Vagina (tissue), 2 donors: ENCODE measurements at regions not wholly inside any gene's neighbourhood (a gene's known extent, or its start where the extent isn't known, plus 50 kb on each side); places are given as distances from the start of the nearest gene placed in this dataset.
A peak's percentile ranks its signal among the peaks of the same experiment; 100 is the strongest.

Experiments used
- DNase-seq, 2 donors: peaks; one replicate each; pipeline ENCODE4 v3.0.0-alpha.2; 2017; ENCODE audit errors: extremely low spot score in 2 of 2
- H3K27ac ChIP-seq: fragments of 200-600 bp; sonication (generic); one replicate; pipeline ENCODE4 v1.5.1; 2019
- H3K27me3 ChIP-seq: fragments of 200-600 bp; sonication (generic); one replicate; pipeline ENCODE4 v1.5.1; 2019
- H3K36me3 ChIP-seq, 2 donors: fragments of 200-600 bp; sonication (generic); one replicate each; pipeline ENCODE4 v1.5.1; 2017 to 2019
- H3K4me1 ChIP-seq: fragments of 200-600 bp; sonication (generic); one replicate; pipeline ENCODE4 v1.5.1; 2019
- H3K4me3 ChIP-seq, 2 donors: fragments of 200-600 bp; sonication (generic); 1 replicate in 1 of 2; 2 replicates in 1 of 2; pipeline ENCODE4 v1.5.1; 2016 to 2019
- H3K9me3 ChIP-seq: fragments of 200-600 bp; sonication (generic); one replicate; pipeline ENCODE4 v1.5.1; 2019
- POLR2A ChIP-seq, 2 donors: fragments of 450-650 bp; IDR thresholded peaks; one replicate each; pipeline ENCODE4 v1.6.1; 2017; ENCODE audit warnings: antibody characterized with exemption in 2 of 2, mild to moderate bottlenecking in 2 of 2, moderate library complexity in 2 of 2
- POLR2AphosphoS5 ChIP-seq, 2 donors: sonication (generic); formaldehyde crosslinking; IDR thresholded peaks; one replicate each; pipeline ENCODE4 v1.9.0; 2017; ENCODE audit warnings: antibody characterized with exemption in 2 of 2, mild to moderate bottlenecking in 2 of 2, low read depth in 1 of 2; ENCODE audit not compliant: insufficient read depth in 1 of 2
- intact Hi-C: fragments of 100-400 bp; cut with DNase I; formaldehyde crosslinking; loops from one replicate; pipeline ENCODE4 v1.15.1; 2023
- TF ChIP-seq, protein P1 (sequence below), 3 experiments: fragments of 450-650 bp in 2 of 3; fragments of 200-600 bp in 1 of 3; sonication (generic) in 1 of 3; IDR thresholded peaks; one replicate each; pipeline ENCODE4 v1.5.1; 2017 to 2019; ENCODE audit warnings: antibody characterized with exemption in 3 of 3, mild to moderate bottlenecking in 2 of 3, moderate library complexity in 2 of 3

DNA sequence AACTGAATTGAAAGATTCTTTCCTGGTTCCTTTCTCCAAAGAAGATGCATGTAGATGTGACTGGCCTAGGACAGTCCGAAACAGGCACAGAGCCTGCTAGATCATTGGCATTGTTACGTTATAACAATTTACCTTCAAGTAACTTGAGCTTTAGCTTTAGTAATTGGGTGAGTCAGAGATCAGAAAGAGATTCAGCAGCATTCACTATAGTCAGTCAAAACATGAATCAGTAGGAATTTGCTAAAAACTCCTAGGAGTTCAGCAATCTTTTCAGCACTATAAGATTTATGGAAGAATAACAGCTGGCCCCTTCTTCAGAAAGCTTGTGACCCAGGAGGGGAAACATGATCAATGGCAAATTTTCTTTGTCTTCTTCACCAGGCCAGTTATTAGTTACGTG is 281.7 kb upstream of the PRDM1 start:
- peak overlapping the region; percentile 4 for H3K27ac ChIP-seq
- TF ChIP-seq POLR2AphosphoS5 (IDR thresholded peaks at IDR 0.05; ENCODE audit: insufficient read depth in 1 of 2, low read depth in 1 of 2) (no peak), POLR2A (IDR thresholded peaks at IDR 0.05) (no peak)
- TF ChIP-seq, protein P1, sequence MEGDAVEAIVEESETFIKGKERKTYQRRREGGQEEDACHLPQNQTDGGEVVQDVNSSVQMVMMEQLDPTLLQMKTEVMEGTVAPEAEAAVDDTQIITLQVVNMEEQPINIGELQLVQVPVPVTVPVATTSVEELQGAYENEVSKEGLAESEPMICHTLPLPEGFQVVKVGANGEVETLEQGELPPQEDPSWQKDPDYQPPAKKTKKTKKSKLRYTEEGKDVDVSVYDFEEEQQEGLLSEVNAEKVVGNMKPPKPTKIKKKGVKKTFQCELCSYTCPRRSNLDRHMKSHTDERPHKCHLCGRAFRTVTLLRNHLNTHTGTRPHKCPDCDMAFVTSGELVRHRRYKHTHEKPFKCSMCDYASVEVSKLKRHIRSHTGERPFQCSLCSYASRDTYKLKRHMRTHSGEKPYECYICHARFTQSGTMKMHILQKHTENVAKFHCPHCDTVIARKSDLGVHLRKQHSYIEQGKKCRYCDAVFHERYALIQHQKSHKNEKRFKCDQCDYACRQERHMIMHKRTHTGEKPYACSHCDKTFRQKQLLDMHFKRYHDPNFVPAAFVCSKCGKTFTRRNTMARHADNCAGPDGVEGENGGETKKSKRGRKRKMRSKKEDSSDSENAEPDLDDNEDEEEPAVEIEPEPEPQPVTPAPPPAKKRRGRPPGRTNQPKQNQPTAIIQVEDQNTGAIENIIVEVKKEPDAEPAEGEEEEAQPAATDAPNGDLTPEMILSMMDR (IDR thresholded peaks at IDR 0.05) = no peak

DNA sequence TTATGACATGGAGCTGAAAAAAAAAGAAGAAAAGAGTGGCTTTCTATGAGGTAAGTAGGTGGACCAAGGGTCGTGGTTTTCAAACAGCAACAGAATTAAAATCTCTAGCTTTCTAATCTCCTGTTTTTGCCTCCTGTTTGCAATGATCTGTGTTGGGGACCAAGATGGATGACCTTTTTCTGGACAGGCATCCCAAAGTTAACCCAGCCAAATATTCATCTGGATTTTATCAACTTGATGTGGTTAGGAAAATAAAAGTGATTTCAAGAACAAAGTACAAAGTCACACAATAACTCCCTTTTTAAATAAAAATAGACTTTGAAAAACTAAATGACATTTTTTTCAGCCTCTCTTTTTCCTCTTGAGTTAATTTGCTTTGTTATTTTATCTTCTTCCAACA is 282.1 kb upstream of the PRDM1 start:
- DNase-seq = no peak
- H3K36me3 ChIP-seq = no peaks in the 10 kb centered on the region
- TF ChIP-seq, protein P1 (IDR thresholded peaks at IDR 0.05) = no peak
- TF ChIP-seq POLR2AphosphoS5 (IDR thresholded peaks at IDR 0.05; ENCODE audit: insufficient read depth in 1 of 2, low read depth in 1 of 2) (no peak), POLR2A (IDR thresholded peaks at IDR 0.05) (no peak)
- peak overlapping the region; percentile 33 for H3K27ac ChIP-seq
- H3K4me3 ChIP-seq = no peak overlapping the region
- peaks cover 7% of the 10 kb centered on the region for H3K4me1 ChIP-seq
- intact Hi-C loops = no loop called here
- H3K27me3 ChIP-seq = no peaks in the 10 kb centered on the region
- H3K9me3 ChIP-seq = no peaks in the 10 kb centered on the region

More for the DNA sequence above, 281.7 kb upstream of the PRDM1 start:
- no peak for DNase-seq
- Histone ChIP-seq H3K4me3 (no peak overlapping the region), H3K9me3 (no peaks in the 10 kb centered on the region), H3K4me1 (peaks cover 7% of the 10 kb centered on the region), H3K27me3 (no peaks in the 10 kb centered on the region), H3K36me3 (no peaks in the 10 kb centered on the region)
- intact Hi-C loops = no loop called here

DNA sequence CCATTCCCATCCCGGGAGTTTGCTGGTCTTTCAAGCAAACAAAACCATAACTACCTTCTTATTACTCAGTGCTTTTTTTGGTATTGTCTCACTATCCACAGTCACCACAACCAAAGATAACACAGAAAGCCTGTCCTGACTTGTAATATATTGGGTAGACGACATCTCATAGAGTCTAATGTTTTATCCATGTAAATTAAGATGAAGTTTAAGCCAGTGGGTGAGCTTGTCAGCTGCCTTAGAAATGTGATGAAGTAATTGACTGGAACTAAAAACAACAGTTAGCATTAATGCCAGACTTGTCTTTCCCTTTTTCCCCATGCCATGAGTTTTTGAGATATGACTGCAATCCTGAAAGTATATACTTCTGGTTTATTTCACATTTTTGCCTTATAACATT is 282.7 kb upstream of the PRDM1 start:
- H3K9me3 ChIP-seq = no peaks in the 10 kb centered on the region
- intact Hi-C loops = no loop called here
- no peak for TF ChIP-seq POLR2A (IDR thresholded peaks at IDR 0.05)
- TF ChIP-seq, protein P1 (IDR thresholded peaks at IDR 0.05) = no peak
- no peak for TF ChIP-seq POLR2AphosphoS5 (IDR thresholded peaks at IDR 0.05; ENCODE audit: insufficient read depth in 1 of 2, low read depth in 1 of 2)
- H3K27ac ChIP-seq = peak overlapping the region; percentile 33
- DNase-seq = no peak
- H3K36me3 ChIP-seq = no peaks in the 10 kb centered on the region
- H3K4me3 ChIP-seq = no peak overlapping the region
- no peaks in the 10 kb centered on the region for H3K27me3 ChIP-seq
- H3K4me1 ChIP-seq = peaks cover 12% of the 10 kb centered on the region

DNA sequence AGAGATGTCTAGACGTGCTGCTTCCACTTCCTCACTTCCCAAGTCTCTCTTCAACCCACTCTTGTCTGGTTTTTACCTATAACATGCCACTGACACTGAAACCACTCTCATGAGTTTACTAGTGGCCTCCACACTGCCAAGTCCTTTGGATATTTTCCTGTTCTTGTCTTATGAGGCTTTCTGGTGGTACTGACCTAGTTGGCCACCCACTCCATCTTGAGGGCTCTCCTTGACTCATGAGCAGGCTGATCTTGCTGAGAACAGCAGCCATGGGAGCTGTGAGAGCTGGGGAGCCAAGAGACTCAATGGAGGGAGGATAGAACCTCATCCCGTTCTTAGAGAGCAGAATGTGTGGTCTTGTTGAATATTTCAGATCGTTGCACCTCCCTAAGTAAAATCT is 283.4 kb upstream of the PRDM1 start:
- no peak for DNase-seq
- peaks cover 16% of the 10 kb centered on the region for H3K4me1 ChIP-seq
- no peaks in the 10 kb centered on the region for H3K9me3 ChIP-seq
- H3K4me3 ChIP-seq = no peak overlapping the region
- H3K27me3 ChIP-seq = no peaks in the 10 kb centered on the region
- intact Hi-C loops = no loop called here
- peak overlapping the region; percentile 33 for H3K27ac ChIP-seq
- no peaks in the 10 kb centered on the region for H3K36me3 ChIP-seq
- TF ChIP-seq, protein P1 (IDR thresholded peaks at IDR 0.05) = no peak
- no peak for TF ChIP-seq POLR2AphosphoS5 (IDR thresholded peaks at IDR 0.05; ENCODE audit: insufficient read depth in 1 of 2, low read depth in 1 of 2)
- no peak for TF ChIP-seq POLR2A (IDR thresholded peaks at IDR 0.05)

DNA sequence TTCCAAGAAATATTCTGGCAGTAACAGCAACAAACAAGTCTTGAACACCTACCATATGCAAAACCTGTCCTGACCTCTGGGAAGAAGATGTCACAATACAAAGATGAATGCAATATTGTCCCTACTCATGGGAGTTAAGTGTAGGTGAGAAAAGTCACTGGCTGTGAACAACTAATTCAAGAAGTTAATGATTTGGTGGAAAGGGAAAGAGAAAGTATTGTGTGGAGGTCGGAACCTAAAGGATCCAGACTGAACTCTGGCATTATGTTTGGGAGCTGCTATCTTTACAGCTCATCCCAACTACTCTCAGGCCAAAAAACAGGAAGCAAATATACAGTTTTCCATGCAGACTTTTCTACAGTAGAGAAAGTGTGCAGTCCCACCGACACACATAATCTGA is 285.3 kb upstream of the PRDM1 start:
- Histone ChIP-seq H3K4me3 (no peak overlapping the region), H3K4me1 (peaks cover 32% of the 10 kb centered on the region), H3K27ac (no peak overlapping the region), H3K27me3 (no peaks in the 10 kb centered on the region), H3K36me3 (no peaks in the 10 kb centered on the region), H3K9me3 (no peaks in the 10 kb centered on the region)
- intact Hi-C loops = no loop called here
- TF ChIP-seq, protein P1 (IDR thresholded peaks at IDR 0.05) = no peak
- TF ChIP-seq POLR2A (IDR thresholded peaks at IDR 0.05) (no peak), POLR2AphosphoS5 (IDR thresholded peaks at IDR 0.05; ENCODE audit: insufficient read depth in 1 of 2, low read depth in 1 of 2) (no peak)
- no peak for DNase-seq
